Testis (tissue), 2 donors: ENCODE measurements at regions not wholly inside any gene's neighbourhood (a gene's known extent, or its start where the extent isn't known, plus 50 kb on each side); places are given as distances from the start of the nearest gene placed in this dataset.

Experiments used
- CTCF ChIP-seq, 3 experiments: fragments of 450-650 bp in 2 of 3; fragments of 200-600 bp in 1 of 3; sonication (generic) in 1 of 3; IDR thresholded peaks; one replicate each; pipeline ENCODE4 v1.5.1; 2016 to 2019; ENCODE audit warnings: antibody characterized with exemption in 3 of 3, mild to moderate bottlenecking in 2 of 3, moderate library complexity in 1 of 3
- POLR2A ChIP-seq: fragments of 450-650 bp; IDR thresholded peaks from one replicate; pipeline ENCODE4 v1.6.1; 2017; ENCODE audit warnings: antibody characterized with exemption, mild to moderate bottlenecking, moderate library complexity

DNA sequence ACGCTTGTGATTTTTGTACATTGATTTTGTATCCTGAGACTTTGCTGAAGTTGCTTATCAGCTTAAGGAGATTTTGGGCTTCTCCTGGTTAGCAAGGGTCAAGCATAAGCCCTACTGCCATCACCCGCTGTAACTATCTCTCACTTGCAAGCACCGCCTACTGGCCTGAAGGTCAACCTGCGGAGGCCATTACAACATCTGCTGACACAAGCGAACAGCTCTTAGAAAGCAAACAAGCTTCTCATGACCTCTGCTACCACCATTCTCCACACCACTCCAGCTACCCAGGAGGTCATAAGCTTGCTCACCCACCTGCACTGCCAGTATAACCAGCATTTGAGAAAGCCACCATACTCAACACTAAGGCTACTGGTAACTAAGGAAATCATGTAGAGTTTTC is 288.4 kb upstream of the KIRREL3 start:
- TF ChIP-seq CTCF (IDR thresholded peaks at IDR 0.05), result no peak
- TF ChIP-seq POLR2A, result no peak
